Liver (tissue), 8 donors: ENCODE measurements at regions not wholly inside any gene's neighbourhood (a gene's known extent, or its start where the extent isn't known, plus 50 kb on each side); places are given as distances from the start of the nearest gene placed in this dataset.
A peak's percentile ranks its signal among the peaks of the same experiment; 100 is the strongest.

Experiments
- DNase-seq: peaks from one replicate; pipeline ENCODE4 v3.0.0-alpha.2; 2017; ENCODE audit warnings: low spot score
- H3K27ac ChIP-seq, 2 donors: one replicate each; pipeline ENCODE4 v1.7.0; 2013; ENCODE audit warnings: inconsistent platforms in 2 of 2, low read length in 2 of 2, control low read depth in 1 of 2, low read depth in 1 of 2, mild to moderate bottlenecking in 1 of 2
- H3K27me3 ChIP-seq, 4 donors: one replicate each; pipeline versions ENCODE4 v1.6.1 to v1.7.0; 2013; ENCODE audit warnings: low read length in 3 of 4, inconsistent platforms in 1 of 4, mild to moderate bottlenecking in 1 of 4, moderate library complexity in 1 of 4; ENCODE audit not compliant: control insufficient read depth in 4 of 4, insufficient read depth in 4 of 4
- H3K36me3 ChIP-seq, 4 donors: one replicate each; pipeline versions ENCODE4 v1.6.1 to v1.7.0; 2013; ENCODE audit warnings: low read length in 3 of 4, mild to moderate bottlenecking in 3 of 4, low read depth in 1 of 4, moderate library complexity in 1 of 4; ENCODE audit not compliant: control insufficient read depth in 4 of 4, insufficient read depth in 3 of 4
- H3K4me1 ChIP-seq, 4 donors: one replicate each; pipeline versions ENCODE4 v1.6.1 to v1.7.0; 2013; ENCODE audit warnings: low read length in 3 of 4, mild to moderate bottlenecking in 3 of 4, moderate library complexity in 1 of 4; ENCODE audit not compliant: control insufficient read depth in 4 of 4, insufficient read depth in 4 of 4
- H3K4me3 ChIP-seq, 3 donors: one replicate each; pipeline versions ENCODE4 v1.6.1 to v1.7.0; 2013; ENCODE audit warnings: low read length in 3 of 3, control low read depth in 1 of 3, low read depth in 1 of 3, mild to moderate bottlenecking in 1 of 3
- H3K9ac ChIP-seq, 2 donors: one replicate each; pipeline ENCODE4 v1.7.0; 2013; ENCODE audit warnings: low read length in 2 of 2, mild to moderate bottlenecking in 2 of 2, moderate library complexity in 2 of 2, control low read depth in 1 of 2, low read depth in 1 of 2
- H3K9me3 ChIP-seq, 4 donors: one replicate each; pipeline versions ENCODE4 v1.6.1 to v1.7.0; 2013; ENCODE audit warnings: low read length in 3 of 4; ENCODE audit not compliant: control insufficient read depth in 4 of 4
- CTCF ChIP-seq: fragments of 150-350 bp; IDR thresholded peaks from 2 replicates; pipeline ENCODE4 v1.5.1; 2017; ENCODE audit warnings: improper control_type of control experiment, low read depth, low read length; ENCODE audit not compliant: missing input control
- EGR1 ChIP-seq, 2 donors: IDR thresholded peaks; 2 replicates each; pipeline ENCODE4 v1.6.1; 2016 to 2018; ENCODE audit warnings: antibody characterized with exemption in 2 of 2, low read depth in 2 of 2
- FOXA1 ChIP-seq: IDR thresholded peaks from 2 replicates; pipeline ENCODE4 v1.6.1; 2016; ENCODE audit warnings: antibody characterized with exemption
- FOXA2 ChIP-seq: IDR thresholded peaks from 2 replicates; pipeline ENCODE4 v1.6.1; 2016; ENCODE audit warnings: antibody characterized with exemption
- HNF4A ChIP-seq, 2 donors: conservative IDR thresholded peaks; 2 replicates each; pipeline ENCODE4 v1.6.1; 2016; ENCODE audit warnings: antibody characterized with exemption in 2 of 2, mild to moderate bottlenecking in 2 of 2
- HNF4G ChIP-seq: IDR thresholded peaks from 2 replicates; pipeline ENCODE4 v1.6.1; 2016; ENCODE audit warnings: antibody characterized with exemption
- JUND ChIP-seq, 2 donors: IDR thresholded peaks; 2 replicates each; pipeline ENCODE4 v1.6.1; 2016; ENCODE audit warnings: antibody characterized with exemption in 2 of 2
- MAX ChIP-seq: IDR thresholded peaks from 2 replicates; pipeline ENCODE4 v1.6.1; 2016; ENCODE audit warnings: antibody characterized with exemption
- RXRA ChIP-seq, 2 donors: IDR thresholded peaks; 2 replicates each; pipeline ENCODE4 v1.6.1; 2017 to 2018; ENCODE audit warnings: antibody characterized with exemption in 2 of 2, mild to moderate bottlenecking in 1 of 2
- SP1 ChIP-seq: IDR thresholded peaks from 2 replicates; pipeline ENCODE4 v1.6.1; 2018; ENCODE audit warnings: antibody characterized with exemption, mild to moderate bottlenecking
- TAF1 ChIP-seq: conservative IDR thresholded peaks from 2 replicates; pipeline ENCODE4 v1.6.1; 2016; ENCODE audit warnings: antibody characterized with exemption, mild to moderate bottlenecking
- YY1 ChIP-seq: IDR thresholded peaks from 2 replicates; pipeline ENCODE4 v1.6.1; 2016; ENCODE audit warnings: antibody characterized with exemption, mild to moderate bottlenecking
- WGBS: extraction: QIAGEN DNeasy Blood & Tissue Kit; methylation state at CpG from one replicate; pipeline ENCODE4 v1.1.7; 2013; 5-methylcytosine and 5-hydroxymethylcytosine counted together
- TF ChIP-seq, protein P1 (sequence below): IDR thresholded peaks from 2 replicates; pipeline ENCODE4 v1.6.1; 2016; ENCODE audit warnings: antibody characterized with exemption
- TF ChIP-seq, protein P2 (sequence below): IDR thresholded peaks from 2 replicates; pipeline ENCODE4 v1.6.1; 2016; ENCODE audit warnings: antibody characterized with exemption
- TF ChIP-seq, protein P3 (sequence below): IDR thresholded peaks from 2 replicates; pipeline ENCODE4 v1.6.1; 2016; ENCODE audit warnings: antibody characterized with exemption, mild to moderate bottlenecking
- donor health status: healthy.
- donor health status: healthy.
- donor health status: healthy.
- donor health status: healthy.
- donor health status: healthy.

GRCh38 chr9:86751207-86751606 lies 196.1 kb downstream of the GAS1 start (continued):
- TF ChIP-seq, protein P1, sequence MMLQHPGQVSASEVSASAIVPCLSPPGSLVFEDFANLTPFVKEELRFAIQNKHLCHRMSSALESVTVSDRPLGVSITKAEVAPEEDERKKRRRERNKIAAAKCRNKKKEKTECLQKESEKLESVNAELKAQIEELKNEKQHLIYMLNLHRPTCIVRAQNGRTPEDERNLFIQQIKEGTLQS, result no peak
- no peak for TF ChIP-seq TAF1
- TF ChIP-seq, protein P2, sequence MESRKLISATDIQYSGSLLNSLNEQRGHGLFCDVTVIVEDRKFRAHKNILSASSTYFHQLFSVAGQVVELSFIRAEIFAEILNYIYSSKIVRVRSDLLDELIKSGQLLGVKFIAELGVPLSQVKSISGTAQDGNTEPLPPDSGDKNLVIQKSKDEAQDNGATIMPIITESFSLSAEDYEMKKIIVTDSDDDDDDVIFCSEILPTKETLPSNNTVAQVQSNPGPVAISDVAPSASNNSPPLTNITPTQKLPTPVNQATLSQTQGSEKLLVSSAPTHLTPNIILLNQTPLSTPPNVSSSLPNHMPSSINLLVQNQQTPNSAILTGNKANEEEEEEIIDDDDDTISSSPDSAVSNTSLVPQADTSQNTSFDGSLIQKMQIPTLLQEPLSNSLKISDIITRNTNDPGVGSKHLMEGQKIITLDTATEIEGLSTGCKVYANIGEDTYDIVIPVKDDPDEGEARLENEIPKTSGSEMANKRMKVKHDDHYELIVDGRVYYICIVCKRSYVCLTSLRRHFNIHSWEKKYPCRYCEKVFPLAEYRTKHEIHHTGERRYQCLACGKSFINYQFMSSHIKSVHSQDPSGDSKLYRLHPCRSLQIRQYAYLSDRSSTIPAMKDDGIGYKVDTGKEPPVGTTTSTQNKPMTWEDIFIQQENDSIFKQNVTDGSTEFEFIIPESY, result no peak

- TF ChIP-seq HNF4G (no peak), RXRA (IDR thresholded peaks at IDR 0.05) (peak in 1 of 2 donors; percentile 7)
- Histone ChIP-seq H3K4me1 (no peaks in the 10 kb centered on the region), H3K9ac (no peak overlapping the region), H3K36me3 (no peaks in the 10 kb centered on the region), H3K9me3 (no peaks in the 10 kb centered on the region), H3K27ac (no peak overlapping the region), H3K27me3 (peaks cover 0 to 2% (median 0%) of the 10 kb centered on the region in 4 donors), H3K4me3 (no peak overlapping the region)
- DNase-seq, result no peak
- 52% methylated on average over 4 of the region's 4 CpGs for WGBS
These were observed 197.4 kb downstream of the GAS1 start for GRCh38 chr9:86749894-86750255.

DNA sequence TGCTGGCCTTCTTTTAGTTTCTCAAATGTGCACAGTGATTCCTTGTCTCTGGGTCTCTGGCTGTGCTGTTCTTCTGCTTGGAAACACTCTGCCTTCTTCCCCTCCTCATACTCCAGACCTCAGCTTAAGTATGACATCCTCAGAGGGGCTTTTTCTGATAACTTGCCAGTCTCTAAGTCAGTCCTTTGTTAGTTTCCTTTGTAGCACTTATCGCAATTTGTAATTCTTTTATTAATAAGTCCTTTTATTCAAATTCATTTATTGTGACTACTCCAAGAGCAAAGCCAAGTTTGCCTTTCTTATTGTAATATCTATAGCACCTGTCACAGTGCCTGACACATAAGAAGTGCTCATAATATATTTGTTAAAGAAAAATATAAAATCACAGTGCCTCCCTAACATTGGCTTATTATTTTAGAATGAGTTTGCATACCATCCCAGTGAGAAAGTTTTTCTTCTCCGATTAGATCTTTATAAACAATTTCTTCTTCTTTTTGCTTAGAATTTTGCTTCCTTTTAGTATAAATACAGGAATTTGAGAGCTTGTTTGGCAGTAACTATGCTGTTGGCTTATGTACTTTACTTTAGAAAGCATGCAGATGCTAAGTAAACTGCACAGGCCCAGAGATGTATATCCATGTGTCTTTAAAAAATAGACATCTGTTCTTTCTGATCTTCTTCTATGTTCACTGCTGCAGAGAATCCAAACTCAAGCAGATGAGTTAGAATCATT lies 198.0 kb downstream of the GAS1 start:
- peaks cover 0 to 2% (median 0%) of the 10 kb centered on the region in 4 donors for H3K27me3 ChIP-seq
- no peak for TF ChIP-seq HNF4G
- TF ChIP-seq EGR1 (IDR thresholded peaks at IDR 0.05; ENCODE audit: low read depth in 2 of 2), result no peak
- TF ChIP-seq, protein P1, result no peak
- TF ChIP-seq SP1, result no peak
- TF ChIP-seq TAF1, result no peak
- TF ChIP-seq MAX, result no peak
- TF ChIP-seq FOXA1, result no peak
- H3K27ac ChIP-seq, result no peak overlapping the region
- no peak for DNase-seq
- H3K4me3 ChIP-seq, result no peak overlapping the region
- WGBS, result 82% methylated on average over 2 of the region's 2 CpGs
- no peaks in the 10 kb centered on the region for H3K9me3 ChIP-seq
- no peaks in the 10 kb centered on the region for H3K4me1 ChIP-seq
- H3K9ac ChIP-seq, result no peak overlapping the region
- no peaks in the 10 kb centered on the region for H3K36me3 ChIP-seq

DNA sequence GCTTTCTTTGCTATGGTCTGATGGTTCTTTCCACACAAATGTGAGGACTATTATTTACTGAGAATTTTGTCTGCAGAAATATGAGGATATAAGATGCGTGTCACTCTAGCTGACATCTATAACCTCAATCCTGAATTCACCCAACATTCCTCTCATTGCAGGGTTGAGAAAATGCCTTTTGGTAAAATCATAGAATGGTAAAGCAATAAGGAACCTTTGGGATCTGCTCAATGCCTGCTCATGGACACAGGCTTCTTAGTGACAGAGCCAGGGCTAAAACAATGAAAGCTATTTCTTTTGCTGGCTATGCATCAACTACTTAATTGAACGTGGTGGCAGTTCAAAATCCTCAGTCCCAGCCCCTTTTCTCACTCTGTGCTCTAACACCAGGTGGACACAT lies 199.6 kb downstream of the GAS1 start:
- 65% methylated on average over 2 of the region's 2 CpGs for WGBS
- no peak for DNase-seq
- no peak for TF ChIP-seq SP1
- TF ChIP-seq EGR1 (IDR thresholded peaks at IDR 0.05; ENCODE audit: low read depth in 2 of 2), result no peak
- no peak for TF ChIP-seq FOXA1
- no peak for TF ChIP-seq TAF1
- no peak for TF ChIP-seq HNF4A (conservative IDR thresholded peaks at IDR 0.05)
- TF ChIP-seq, protein P3, sequence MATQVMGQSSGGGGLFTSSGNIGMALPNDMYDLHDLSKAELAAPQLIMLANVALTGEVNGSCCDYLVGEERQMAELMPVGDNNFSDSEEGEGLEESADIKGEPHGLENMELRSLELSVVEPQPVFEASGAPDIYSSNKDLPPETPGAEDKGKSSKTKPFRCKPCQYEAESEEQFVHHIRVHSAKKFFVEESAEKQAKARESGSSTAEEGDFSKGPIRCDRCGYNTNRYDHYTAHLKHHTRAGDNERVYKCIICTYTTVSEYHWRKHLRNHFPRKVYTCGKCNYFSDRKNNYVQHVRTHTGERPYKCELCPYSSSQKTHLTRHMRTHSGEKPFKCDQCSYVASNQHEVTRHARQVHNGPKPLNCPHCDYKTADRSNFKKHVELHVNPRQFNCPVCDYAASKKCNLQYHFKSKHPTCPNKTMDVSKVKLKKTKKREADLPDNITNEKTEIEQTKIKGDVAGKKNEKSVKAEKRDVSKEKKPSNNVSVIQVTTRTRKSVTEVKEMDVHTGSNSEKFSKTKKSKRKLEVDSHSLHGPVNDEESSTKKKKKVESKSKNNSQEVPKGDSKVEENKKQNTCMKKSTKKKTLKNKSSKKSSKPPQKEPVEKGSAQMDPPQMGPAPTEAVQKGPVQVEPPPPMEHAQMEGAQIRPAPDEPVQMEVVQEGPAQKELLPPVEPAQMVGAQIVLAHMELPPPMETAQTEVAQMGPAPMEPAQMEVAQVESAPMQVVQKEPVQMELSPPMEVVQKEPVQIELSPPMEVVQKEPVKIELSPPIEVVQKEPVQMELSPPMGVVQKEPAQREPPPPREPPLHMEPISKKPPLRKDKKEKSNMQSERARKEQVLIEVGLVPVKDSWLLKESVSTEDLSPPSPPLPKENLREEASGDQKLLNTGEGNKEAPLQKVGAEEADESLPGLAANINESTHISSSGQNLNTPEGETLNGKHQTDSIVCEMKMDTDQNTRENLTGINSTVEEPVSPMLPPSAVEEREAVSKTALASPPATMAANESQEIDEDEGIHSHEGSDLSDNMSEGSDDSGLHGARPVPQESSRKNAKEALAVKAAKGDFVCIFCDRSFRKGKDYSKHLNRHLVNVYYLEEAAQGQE, result no peak
- TF ChIP-seq, protein P1, result no peak
- TF ChIP-seq JUND (IDR thresholded peaks at IDR 0.05), result no peak
- TF ChIP-seq MAX, result no peak
- TF ChIP-seq HNF4G, result no peak
- no peak for TF ChIP-seq YY1
- no peak for TF ChIP-seq FOXA2
- no peak for TF ChIP-seq CTCF

More for the DNA sequence above, 199.6 kb downstream of the GAS1 start:
- no peaks in the 10 kb centered on the region for H3K36me3 ChIP-seq
- no peaks in the 10 kb centered on the region for H3K9me3 ChIP-seq
- H3K9ac ChIP-seq, result no peak overlapping the region
- no peak overlapping the region for H3K4me3 ChIP-seq
- no peak overlapping the region for H3K27ac ChIP-seq
- peaks cover 0 to 2% (median 0%) of the 10 kb centered on the region in 4 donors for H3K27me3 ChIP-seq
- H3K4me1 ChIP-seq, result no peaks in the 10 kb centered on the region
